LoVo (cell line): ENCODE measurements at regions not wholly inside any gene's neighbourhood (a gene's known extent, or its start where the extent isn't known, plus 50 kb on each side); places are given as distances from the start of the nearest gene placed in this dataset.
"Not testable (repeated sequence)": the region's sequence is repeated elsewhere in the genome, so short reads cannot be mapped to it uniquely, and the experiment has no call there.

ENCODE experiments used
- DNase-seq: peaks from one replicate; pipeline ENCODE4 v3.0.0-alpha.2; 2016; ENCODE audit warnings: low spot score

- no peak for DNase-seq
Observed at GRCh38 chr1:101122452-101123166, 97.0 kb upstream of the DPH5 start.

DNA sequence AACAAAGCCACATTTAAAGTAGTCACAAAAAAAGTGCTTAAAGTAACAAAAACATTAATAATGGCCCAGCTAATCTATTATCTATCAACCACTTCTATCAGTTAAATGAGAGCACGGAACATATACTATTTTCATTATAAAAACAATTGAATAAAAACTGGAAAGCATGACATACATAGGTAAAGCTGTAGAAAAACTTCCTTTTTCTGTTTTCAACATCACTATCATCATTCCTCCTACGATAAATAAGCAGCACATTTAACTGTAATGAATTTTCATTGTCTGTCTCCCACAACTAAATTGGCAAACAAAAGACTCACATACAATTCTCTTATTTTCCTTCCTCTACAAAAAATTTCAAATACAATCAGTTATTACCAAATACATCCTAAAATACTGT lies 96.4 kb upstream of the DPH5 start:
- no peak for DNase-seq

GRCh38 chr1:101121504-101121903 lies 95.9 kb upstream of the DPH5 start:
- DNase-seq: no peak

- DNase-seq: no peak
Observed at GRCh38 chr1:101120868-101121267, 95.3 kb upstream of the DPH5 start.

GRCh38 chr1:101119289-101119688 lies 93.7 kb upstream of the DPH5 start:
- no peak for DNase-seq

DNA sequence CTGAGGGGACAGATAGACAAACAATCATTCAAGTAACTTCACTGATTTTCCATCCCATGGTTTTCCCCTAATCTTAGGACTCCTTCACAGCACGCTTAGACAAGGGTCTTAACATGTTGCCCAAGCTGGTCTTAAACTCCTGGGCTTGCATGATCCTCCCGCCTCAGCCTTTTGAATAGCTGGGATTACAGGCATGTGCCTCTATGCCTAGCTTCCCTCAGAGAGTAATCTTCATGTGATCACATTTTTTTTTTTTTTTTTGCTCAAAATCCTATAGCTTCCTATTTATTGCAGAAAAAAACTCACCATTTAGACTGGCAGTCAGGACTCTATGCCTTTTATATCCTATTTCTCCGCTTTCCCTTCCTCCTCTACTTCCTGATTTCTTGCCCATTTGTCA lies 90.4 kb upstream of the DPH5 start:
- DNase-seq: no peak

GRCh38 chr1:101115112-101115511 lies 89.5 kb upstream of the DPH5 start:
- DNase-seq: no peak

- not testable (repeated sequence) for DNase-seq
Observed at GRCh38 chr1:101114128-101114527, 88.5 kb upstream of the DPH5 start.

DNA sequence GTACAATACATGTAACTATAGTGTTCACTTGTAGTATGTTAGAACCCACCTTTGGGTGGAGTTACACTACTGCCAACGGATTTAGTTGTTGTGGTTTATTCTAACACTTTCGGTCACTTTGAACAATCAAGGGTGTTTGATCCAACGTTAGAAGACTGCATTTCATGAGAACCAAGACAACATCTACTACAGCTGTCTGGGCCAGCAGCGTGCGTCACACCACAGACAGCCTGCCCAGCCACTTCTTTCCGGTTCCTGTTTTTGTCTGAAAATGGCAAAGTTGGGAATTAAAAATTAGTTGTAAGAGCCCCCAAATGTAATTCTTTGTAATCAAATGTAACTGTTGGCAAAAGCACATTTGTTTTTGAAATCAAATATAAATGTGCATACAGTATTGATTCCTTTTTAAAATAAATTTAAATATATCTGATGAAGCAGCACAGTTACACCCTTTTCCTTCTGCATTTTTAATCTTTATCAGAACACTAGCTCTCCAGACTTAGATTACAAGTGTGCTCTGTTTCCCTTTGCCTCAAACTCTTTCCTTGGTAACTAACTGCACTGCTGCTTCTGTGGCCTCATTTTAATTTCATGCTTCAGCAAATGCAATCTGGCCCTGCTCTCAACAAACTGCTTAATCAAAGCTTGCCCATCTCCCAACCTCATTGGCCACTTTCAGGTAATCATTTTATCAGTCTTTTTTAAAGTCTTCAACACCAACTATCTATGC lies 86.6 kb upstream of the DPH5 start:
- no peak for DNase-seq

GRCh38 chr1:101111461-101111860 lies 85.9 kb upstream of the DPH5 start:
- DNase-seq: no peak

GRCh38 chr1:101109791-101110190 lies 84.2 kb upstream of the DPH5 start:
- no peak for DNase-seq

GRCh38 chr1:101108111-101108500 lies 82.5 kb upstream of the DPH5 start:
- DNase-seq: no peak

DNA sequence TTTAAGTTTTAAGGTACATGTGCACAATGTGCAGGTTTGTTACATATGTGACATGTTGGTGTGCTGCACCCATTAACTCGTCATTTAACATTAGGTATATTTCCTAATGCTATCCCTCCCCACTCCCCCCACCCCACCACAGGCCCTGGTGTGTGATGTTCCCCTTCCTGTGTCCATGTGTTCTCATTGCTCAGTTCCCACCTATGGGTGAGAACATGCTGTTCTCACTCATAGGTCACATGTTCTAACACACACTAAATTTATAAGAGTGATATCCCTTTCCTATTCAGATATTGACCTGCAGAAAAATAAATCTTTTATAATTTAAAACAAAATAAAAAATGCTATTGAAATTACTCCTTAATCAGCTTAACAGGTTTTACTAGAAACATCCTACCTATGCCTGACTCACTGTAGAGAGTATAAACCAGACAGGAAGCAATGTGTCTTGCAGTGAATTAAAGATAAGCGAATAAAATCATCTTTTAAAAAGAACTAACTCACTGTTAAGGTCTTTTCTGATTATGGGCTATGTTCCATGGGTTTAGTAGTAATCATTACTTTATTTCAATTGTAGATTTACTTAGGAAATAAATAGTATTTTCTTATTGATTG lies 82.0 kb upstream of the DPH5 start:
- no peak for DNase-seq

GRCh38 chr1:101105877-101106276 lies 80.3 kb upstream of the DPH5 start:
- no peak for DNase-seq

DNA sequence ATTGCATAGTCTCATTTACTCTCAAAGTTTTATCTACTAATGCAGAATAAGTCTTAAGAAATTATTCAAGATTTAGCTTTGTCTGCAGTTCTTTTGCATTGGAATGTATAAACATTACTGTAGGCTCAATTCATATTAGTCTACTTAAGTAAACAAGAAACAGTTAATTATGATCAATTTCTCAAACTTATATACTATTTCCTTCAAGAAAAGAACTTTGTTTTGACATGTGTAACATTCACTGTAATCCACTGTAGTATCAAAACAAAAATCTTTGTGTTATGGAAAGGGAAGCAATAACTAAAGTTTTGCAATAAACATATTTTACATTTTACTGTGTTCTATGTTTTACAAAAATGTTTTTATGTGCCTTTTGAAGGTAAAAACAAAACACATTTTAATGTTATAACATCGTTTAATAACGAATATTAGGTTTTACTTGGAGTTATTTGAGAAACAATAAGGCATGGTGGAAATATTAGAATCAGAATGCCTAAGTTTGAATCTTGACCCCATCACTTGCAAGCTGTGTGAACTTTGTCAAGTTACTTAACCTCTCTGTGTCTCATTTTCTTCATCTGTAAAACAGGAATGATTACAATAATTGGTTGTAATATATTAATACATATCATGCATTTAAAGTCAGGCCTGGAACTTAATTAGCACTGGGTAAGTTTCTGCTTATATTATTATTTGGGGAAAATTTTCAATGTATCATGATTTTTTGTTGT lies 77.0 kb upstream of the DPH5 start:
- no peak for DNase-seq

DNA sequence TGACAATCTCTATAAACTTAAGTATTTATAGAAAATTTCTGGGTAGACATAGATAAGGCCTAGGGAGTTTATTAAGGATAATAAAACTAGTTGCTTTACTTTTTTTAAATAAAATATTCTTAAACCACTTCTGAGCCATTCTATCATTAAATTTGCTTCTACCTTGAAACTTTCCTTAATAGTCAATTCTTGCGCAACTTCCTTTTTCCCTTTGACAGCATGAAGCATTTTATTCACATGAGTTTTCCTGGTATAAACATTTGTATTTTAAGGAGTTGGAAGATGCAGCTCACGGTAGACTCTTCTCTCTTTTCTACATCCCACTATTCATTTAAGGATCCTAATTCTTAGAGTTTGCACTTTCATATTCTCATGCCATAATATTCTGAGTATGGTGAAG lies 75.8 kb upstream of the DPH5 start:
- DNase-seq: no peak

DNA sequence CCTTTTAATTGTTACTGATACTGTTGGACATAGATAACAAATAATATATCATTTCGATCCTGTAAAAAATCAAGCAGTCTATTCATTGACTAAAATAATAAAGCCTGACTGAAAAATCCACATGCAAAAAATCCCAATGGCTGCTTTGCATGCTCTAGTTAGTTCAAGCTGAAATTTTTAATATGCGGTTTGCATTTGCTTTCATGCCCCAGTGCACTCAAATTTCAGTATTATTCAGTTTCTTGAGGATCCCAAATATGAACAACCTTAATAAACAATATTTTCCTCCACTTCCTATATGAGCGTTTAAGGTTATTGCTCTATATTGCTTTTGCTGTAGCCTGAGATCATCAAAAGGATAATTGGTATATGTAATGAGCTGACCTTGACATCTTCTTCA lies 75.1 kb upstream of the DPH5 start:
- DNase-seq: no peak

DNA sequence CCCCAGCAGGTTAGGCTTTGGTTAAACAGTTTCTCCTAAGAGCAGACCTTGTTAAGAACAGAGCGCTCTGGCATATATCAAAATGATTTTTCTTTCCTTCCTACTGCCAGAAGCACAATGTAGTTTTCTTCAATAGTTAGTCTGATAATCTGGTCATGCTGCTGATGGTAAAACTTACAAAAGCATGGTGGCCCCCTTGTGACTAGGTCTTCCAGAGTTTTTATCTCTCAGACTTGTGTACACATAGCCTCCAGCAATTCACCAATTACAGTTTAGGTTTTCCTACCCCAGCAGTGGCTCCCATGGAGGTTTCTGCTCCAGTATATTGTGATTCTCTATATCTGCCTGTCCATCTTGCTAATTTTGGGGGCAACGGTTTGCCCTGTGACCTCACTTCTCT lies 73.3 kb upstream of the DPH5 start:
- no peak for DNase-seq

GRCh38 chr1:101098327-101098726 lies 72.7 kb upstream of the DPH5 start:
- DNase-seq: no peak

GRCh38 chr1:101089613-101090338 lies 64.2 kb upstream of the DPH5 start:
- DNase-seq: no peak

- DNase-seq: no peak
Observed at GRCh38 chr1:101088431-101088830, 62.8 kb upstream of the DPH5 start.

DNA sequence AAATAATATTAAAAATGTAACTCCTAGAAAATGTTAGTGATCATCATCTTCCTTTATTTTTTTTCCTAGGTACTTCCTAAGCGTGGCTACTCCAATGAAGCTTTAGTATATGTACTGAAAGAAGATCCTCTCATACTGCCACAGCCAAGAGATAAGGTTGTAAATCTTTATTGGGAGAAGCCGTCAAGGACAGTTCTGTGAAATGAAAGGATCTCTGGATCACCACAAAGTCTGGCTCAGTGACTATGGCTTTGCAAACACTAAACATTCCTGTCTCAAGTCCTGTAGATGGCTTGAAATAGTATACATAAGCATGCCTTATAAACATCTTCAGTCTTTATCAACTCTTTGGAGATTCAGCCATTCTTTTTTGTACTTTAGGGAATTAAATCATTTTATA lies 61.2 kb upstream of the DPH5 start:
- no peak for DNase-seq
